MM.1S (cell line): ENCODE measurements at regions not wholly inside any gene's neighbourhood (a gene's known extent, or its start where the extent isn't known, plus 50 kb on each side); places are given as distances from the start of the nearest gene placed in this dataset.

ENCODE experiments used
- DNase-seq: peaks from one replicate; pipeline ENCODE4 v3.0.0-alpha.2; 2015
- H2AFZ ChIP-seq: fragments of 300-600 bp; sonication (generic); 2 replicates; pipeline ENCODE4 v1.6.0; 2016; ENCODE audit warnings: antibody characterized with exemption, low read length
- H3F3A ChIP-seq: fragments of 300-600 bp; sonication (generic); 2 replicates; pipeline ENCODE4 v1.6.1; 2016; ENCODE audit warnings: mild to moderate bottlenecking, antibody characterized with exemption, low read length, moderate library complexity, mixed read lengths; ENCODE audit not compliant: insufficient read depth
- H3K27ac ChIP-seq: fragments of 300-600 bp; sonication (generic); 2 replicates; pipeline ENCODE4 v1.5.1; 2016; ENCODE audit warnings: mild to moderate bottlenecking, low read length
- H3K27me3 ChIP-seq: fragments of 300-600 bp; sonication (generic); replicated peaks from 2 replicates; pipeline ENCODE4 v1.6.0; 2016; ENCODE audit warnings: low read length; ENCODE audit not compliant: insufficient read depth
- H3K36me3 ChIP-seq: fragments of 300-600 bp; sonication (generic); replicated peaks from 2 replicates; pipeline ENCODE4 v1.6.1; 2016; ENCODE audit warnings: mild to moderate bottlenecking, low read length, mixed read lengths; ENCODE audit not compliant: insufficient read depth
- H3K4me1 ChIP-seq: fragments of 300-600 bp; sonication (generic); 2 replicates; pipeline ENCODE4 v1.6.1; 2016; ENCODE audit warnings: low read length, mixed read lengths
- H3K4me2 ChIP-seq: fragments of 300-600 bp; sonication (generic); 2 replicates; pipeline ENCODE4 v1.6.0; 2016; ENCODE audit warnings: low read depth, low read length
- H3K4me3 ChIP-seq: fragments of 300-600 bp; sonication (generic); 2 replicates; pipeline ENCODE4 v1.5.1; 2016; ENCODE audit warnings: low read length, mixed read lengths
- H3K79me2 ChIP-seq: fragments of 300-600 bp; sonication (generic); 2 replicates; pipeline ENCODE4 v1.6.1; 2016; ENCODE audit warnings: mixed run types, low read length, mixed read lengths
- H3K9ac ChIP-seq: fragments of 300-600 bp; sonication (generic); 2 replicates; pipeline ENCODE4 v1.6.1; 2016; ENCODE audit warnings: low read length, mixed read lengths
- H3K9me2 ChIP-seq: fragments of 300-600 bp; sonication (generic); replicated peaks from 2 replicates; pipeline ENCODE4 v1.6.1; 2016; ENCODE audit warnings: mild to moderate bottlenecking, low read length, mixed read lengths; ENCODE audit not compliant: insufficient read depth
- H3K9me3 ChIP-seq: fragments of 300-600 bp; sonication (generic); replicated peaks from 2 replicates; pipeline ENCODE4 v1.6.1; 2016; ENCODE audit warnings: mild to moderate bottlenecking, low read length, mixed read lengths; ENCODE audit not compliant: insufficient read depth
- H4K20me1 ChIP-seq: fragments of 300-600 bp; sonication (generic); 2 replicates; pipeline ENCODE4 v1.6.1; 2016; ENCODE audit warnings: mild to moderate bottlenecking, low read length, moderate library complexity, mixed read lengths; ENCODE audit not compliant: insufficient read depth
- CTCF ChIP-seq: fragments of 300-600 bp; sonication (generic); IDR thresholded peaks from 2 replicates; pipeline ENCODE4 v1.5.1; 2016; ENCODE audit warnings: antibody characterized with exemption, low read length, mixed read lengths
- EZH2 ChIP-seq: fragments of 300-600 bp; sonication (generic); optimal IDR thresholded peaks from 2 replicates; pipeline ENCODE3; 2017; ENCODE audit warnings: low read depth, mild to moderate bottlenecking, antibody characterized with exemption, low read length, mixed read lengths
- EZH2phosphoT487 ChIP-seq: fragments of 300-600 bp; sonication (generic); IDR thresholded peaks from 2 replicates; pipeline ENCODE4 v1.6.1; 2018; ENCODE audit warnings: antibody characterized with exemption, low read length

GRCh38 chr11:33471541-33471940, 214.4 kb downstream of the HIPK3 start:
- Histone ChIP-seq H3K4me1 (0 out of 2 replicates have a peak, but pooled peaks cover 6% of the 10 kb centered on the region), H3K9me3 (no peaks in the 10 kb centered on the region), H3K79me2 (no peaks in the 10 kb centered on the region), H3K4me2 (no peak overlapping the region), H3K4me3 (no peak overlapping the region), H3F3A (no peaks in the 10 kb centered on the region), H3K27ac (no peak overlapping the region), H3K36me3 (no peaks in the 10 kb centered on the region), H3K27me3 (no peaks in the 10 kb centered on the region), H4K20me1 (no peaks in the 10 kb centered on the region), H3K9ac (no peak overlapping the region), H2AFZ (no peak overlapping the region), H3K9me2 (no peaks in the 10 kb centered on the region)
- no peak for DNase-seq
- TF ChIP-seq EZH2phosphoT487 (no peak), CTCF (no peak), EZH2 (no peak)

DNA sequence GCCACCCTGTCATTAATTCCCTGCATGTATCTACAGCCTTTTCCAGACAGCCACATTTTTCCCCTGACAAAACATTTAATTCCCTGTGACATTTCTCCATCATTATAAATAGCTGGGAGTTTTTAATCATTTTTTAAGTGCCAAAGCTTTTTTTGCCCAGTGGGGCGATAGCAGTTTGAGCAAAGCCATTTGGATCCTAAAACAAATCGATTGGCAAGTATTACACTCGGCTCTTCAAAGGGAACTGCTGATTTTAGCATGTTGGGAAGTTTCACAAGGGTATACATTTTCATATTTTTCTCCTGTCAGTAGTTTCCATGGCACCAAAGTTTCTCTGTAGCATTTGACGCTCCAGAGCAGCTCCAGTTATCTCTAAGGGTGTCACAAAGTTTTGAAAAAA, 210.8 kb downstream of the HIPK3 start:
- 0 out of 2 replicates have a peak, but pooled peaks cover 6% of the 10 kb centered on the region for H3K4me1 ChIP-seq
- H3K4me2 ChIP-seq, result peak overlapping the region; percentile 15; the same call in 1 of the 2 replicates
- no peak overlapping the region for H3K9ac ChIP-seq
- no peaks in the 10 kb centered on the region for H4K20me1 ChIP-seq
- H3K9me2 ChIP-seq, result no peaks in the 10 kb centered on the region
- no peak for DNase-seq
- no peaks in the 10 kb centered on the region for H3K36me3 ChIP-seq
- H2AFZ ChIP-seq, result no peak overlapping the region
- no peaks in the 10 kb centered on the region for H3K27me3 ChIP-seq
- TF ChIP-seq EZH2phosphoT487 (no peak), EZH2 (no peak), CTCF (no peak)
- no peaks in the 10 kb centered on the region for H3F3A ChIP-seq
- H3K9me3 ChIP-seq, result no peaks in the 10 kb centered on the region
- no peaks in the 10 kb centered on the region for H3K79me2 ChIP-seq
- no peak overlapping the region for H3K4me3 ChIP-seq
- H3K27ac ChIP-seq, result no peak overlapping the region

- Histone ChIP-seq H3K27ac (no peak overlapping the region), H3K9me3 (no peaks in the 10 kb centered on the region), H3K36me3 (no peaks in the 10 kb centered on the region), H3K9ac (no peak overlapping the region), H3K79me2 (no peaks in the 10 kb centered on the region), H3K4me2 (no peak overlapping the region), H3K9me2 (no peaks in the 10 kb centered on the region), H3K4me3 (no peak overlapping the region), H2AFZ (no peak overlapping the region), H3K4me1 (peaks cover 11% of the 10 kb centered on the region), H4K20me1 (no peaks in the 10 kb centered on the region), H3F3A (no peaks in the 10 kb centered on the region), H3K27me3 (no peaks in the 10 kb centered on the region)
- TF ChIP-seq CTCF (no peak), EZH2phosphoT487 (no peak), EZH2 (no peak)
- DNase-seq, result no peak
Observed at GRCh38 chr11:33463059-33463458, 205.9 kb downstream of the HIPK3 start.
